NCI-H2171 treated with DMSO at 0.1 percent for 48 hours (cell line): ENCODE measurements at regions not wholly inside any gene's neighbourhood (a gene's known extent, or its start where the extent isn't known, plus 50 kb on each side); places are given as distances from the start of the nearest gene placed in this dataset.
"Not testable (repeated sequence)": the region's sequence is repeated elsewhere in the genome, so short reads cannot be mapped to it uniquely, and the experiment has no call there.

Source experiments
- DNase-seq: peaks from one replicate; lab custom pipeline; 2025; lab: John Stamatoyannopoulos, UW

- DNase-seq = peak; percentile 12
These were observed 87.9 kb upstream of the CNKSR3 start for GRCh38 chr6:154598399-154598798.

- no peak for DNase-seq
These were observed 91.8 kb upstream of the CNKSR3 start for GRCh38 chr6:154602296-154602695.

DNA sequence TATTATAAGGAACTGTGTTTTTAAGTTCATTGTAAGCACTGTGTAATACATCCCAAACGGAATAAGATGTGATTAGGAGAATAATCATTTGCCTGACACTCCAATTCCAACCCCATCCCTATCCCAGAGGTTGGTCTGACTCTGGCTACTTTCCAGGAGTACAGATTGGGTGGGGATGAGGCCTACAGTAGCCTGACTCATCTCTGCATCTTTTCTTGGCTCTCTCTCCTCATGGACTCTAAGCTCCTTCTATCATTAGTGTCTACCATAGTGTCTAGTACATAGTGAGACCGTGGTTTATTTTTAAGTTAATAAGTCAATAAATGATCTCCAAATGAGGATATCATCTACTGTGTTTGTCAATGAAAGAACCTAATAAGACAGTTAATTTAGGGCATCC is 92.2 kb upstream of the CNKSR3 start:
- no peak for DNase-seq

DNA sequence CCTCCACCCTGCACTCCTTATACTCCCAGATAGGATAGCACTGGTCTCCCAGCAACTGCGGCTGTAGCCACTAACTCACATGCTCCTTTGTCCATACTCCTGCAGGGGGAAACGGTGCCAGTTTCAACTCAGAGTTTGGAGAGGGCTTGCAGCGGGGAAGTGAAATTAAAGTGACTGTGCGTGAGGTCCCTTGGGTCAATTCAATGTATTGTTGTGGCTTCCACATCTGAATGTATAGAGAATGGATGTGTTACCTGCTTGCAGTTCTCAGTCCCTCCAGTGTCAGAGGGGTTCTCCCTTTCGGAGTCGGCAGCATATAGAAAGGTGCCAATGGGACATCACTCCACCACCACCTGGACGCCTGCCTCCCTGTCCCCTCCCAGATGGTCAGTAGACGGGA is 93.6 kb upstream of the CNKSR3 start:
- no peak for DNase-seq

GRCh38 chr6:154605178-154605881 is 94.8 kb upstream of the CNKSR3 start:
- DNase-seq = no peak

GRCh38 chr6:154605882-154606370 is 95.4 kb upstream of the CNKSR3 start:
- DNase-seq = no peak

- no peak for DNase-seq
These were observed 96.0 kb upstream of the CNKSR3 start for GRCh38 chr6:154606457-154606856.

DNA sequence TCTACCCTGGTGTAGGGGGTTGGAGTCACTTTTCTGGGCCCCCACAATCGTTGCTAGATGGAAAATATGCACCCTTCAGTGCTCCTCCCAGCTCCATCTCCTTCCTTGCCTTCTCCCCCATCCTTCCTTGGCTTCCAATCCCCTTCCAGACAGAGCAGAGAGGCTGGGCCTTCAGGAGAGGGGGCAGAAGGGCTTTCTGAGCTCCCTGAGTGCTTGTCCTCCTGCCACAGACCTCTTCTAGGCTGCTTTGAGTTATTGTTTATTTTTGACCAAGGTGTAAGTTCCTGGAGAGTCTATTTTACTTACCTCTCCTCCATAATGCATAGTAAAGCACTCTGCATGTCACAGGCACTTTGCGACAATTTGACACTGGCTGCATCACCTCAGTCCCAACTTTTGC is 96.4 kb upstream of the CNKSR3 start:
- DNase-seq = no peak

- no peak for DNase-seq
These were observed 100.8 kb upstream of the CNKSR3 start for GRCh38 chr6:154611241-154611640.

GRCh38 chr6:154611847-154612246 is 101.4 kb upstream of the CNKSR3 start:
- no peak for DNase-seq

DNA sequence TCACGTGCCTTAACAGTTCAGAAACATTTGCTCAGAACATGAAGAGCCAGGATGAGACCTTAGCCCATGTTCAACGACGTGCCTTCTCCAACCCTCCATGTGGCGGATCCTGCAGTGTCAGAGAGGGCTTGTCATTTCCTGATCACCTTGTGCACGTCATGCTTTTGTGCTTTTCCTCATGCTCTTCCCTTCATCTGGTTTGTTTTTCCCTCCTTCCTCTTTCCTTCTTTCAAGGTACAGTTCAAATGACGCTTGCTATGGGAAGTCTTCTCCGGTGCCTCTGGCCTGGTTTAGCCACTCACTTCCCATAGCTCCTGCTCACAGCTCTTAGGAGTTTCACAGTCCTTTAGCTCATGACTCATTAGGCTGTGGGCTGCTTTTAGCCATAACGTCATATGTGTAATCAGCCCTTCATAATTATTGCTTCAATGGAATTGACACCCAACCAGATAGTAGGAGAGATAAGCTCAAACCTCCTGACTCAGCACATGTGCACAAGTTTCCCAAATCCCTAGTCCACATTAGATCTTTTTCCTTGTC is 102.7 kb upstream of the CNKSR3 start:
- no peak for DNase-seq

GRCh38 chr6:154614101-154614500 is 103.6 kb upstream of the CNKSR3 start:
- no peak for DNase-seq

- no peak for DNase-seq
These were observed 104.2 kb upstream of the CNKSR3 start for GRCh38 chr6:154614641-154615040.

- peak; percentile 53 for DNase-seq
These were observed 105.1 kb upstream of the CNKSR3 start for GRCh38 chr6:154615483-154616025.

DNA sequence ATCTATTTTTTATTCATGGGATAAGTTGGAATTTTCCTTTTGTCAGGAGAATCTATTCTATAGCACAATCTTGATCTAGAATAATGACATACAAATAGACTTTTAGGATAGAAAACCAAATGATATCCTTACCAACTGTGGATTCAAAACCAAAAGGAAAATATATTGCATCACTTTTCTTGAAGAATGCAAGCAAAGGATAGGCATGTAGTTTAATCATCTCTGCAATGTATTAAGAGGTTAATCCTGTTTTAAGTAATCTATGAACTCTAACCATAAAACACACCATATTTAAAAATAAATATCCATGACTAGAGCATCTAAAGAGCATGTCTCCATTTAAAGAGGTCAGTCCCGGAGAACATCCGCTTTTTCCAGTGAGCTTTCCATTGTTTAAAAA is 106.7 kb upstream of the CNKSR3 start:
- DNase-seq = no peak

- DNase-seq = no peak
These were observed 108.7 kb upstream of the CNKSR3 start for GRCh38 chr6:154619146-154619545.

GRCh38 chr6:154621686-154622085 is 111.2 kb upstream of the CNKSR3 start:
- no peak for DNase-seq

DNA sequence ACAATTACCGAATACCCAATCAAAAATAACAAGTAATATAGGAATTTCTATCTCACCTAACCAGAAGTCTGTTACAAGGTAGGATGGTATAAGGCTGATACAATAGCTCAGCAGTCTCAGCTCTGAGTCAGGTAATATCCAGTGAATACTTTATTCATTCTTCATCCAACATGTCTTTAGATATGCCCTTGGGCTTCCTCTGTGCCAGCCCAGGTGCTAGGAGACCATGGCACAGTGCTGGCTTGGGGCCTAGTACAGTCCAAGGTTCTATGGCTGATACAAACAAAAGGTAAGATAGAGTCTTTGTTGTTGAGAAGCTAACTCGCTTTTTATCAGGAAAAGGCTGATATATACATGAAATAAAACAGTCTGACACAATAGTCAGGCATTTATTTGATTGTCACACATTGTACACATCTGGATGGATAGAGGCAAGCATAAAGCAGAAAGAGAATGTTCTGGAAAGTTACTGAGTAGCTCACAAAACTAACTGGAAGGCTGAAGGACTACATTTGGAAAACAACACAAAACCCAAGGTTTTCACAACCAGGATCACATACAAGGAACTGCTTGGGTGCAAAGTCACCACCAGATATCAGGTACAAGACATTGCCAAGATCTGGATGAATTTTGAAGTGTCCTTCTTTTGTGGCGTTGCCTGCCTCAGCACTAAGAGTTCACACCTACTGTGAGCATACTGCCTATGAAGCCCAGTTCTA is 110.4 kb upstream of the SCAF8 start:
- DNase-seq = no peak

- DNase-seq = no peak
These were observed 109.8 kb upstream of the SCAF8 start for GRCh38 chr6:154623391-154623790.

GRCh38 chr6:154624038-154624599 is 109.1 kb upstream of the SCAF8 start:
- no peak for DNase-seq

DNA sequence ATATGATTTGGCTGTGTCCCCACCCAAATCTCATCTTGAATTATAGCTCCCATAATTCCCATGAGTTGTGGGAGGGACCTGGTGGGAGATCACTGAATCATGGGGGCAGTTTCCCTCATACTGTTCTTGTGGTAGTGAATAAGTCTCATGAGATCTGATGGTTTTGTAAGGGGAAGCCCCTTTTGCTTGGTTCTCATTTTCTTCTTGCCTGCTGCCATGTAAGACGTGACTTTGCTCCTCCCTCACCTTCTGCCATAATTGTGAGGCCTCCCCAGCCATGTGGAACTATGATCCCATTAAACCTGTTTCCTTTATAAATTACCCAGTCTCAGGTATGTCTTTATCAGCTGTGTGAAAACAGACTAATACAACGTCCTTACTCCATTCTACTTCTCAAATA is 108.5 kb upstream of the SCAF8 start:
- not testable (repeated sequence) for DNase-seq

GRCh38 chr6:154625721-154626120 is 107.5 kb upstream of the SCAF8 start:
- no peak for DNase-seq

DNA sequence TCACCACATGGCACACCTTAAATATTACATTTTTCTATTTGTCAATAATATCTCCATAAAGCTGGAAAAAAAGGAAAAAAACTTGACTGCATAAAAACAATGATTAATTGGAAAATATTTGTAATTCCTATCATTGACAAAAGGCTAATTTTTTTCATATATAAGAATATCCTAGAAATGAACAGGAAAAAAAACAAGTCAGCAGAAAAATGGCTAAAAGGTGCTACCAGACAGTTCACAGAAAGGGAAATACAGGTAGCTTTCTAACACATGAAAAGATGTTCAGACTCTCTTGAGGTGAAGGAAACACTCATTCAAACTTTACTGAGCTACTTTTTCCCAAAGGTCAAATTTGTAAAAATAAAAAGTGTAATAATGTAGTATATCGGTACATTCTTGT is 104.1 kb upstream of the SCAF8 start:
- no peak for DNase-seq
